AG04449 (cell line): ENCODE measurements at regions not wholly inside any gene's neighbourhood (a gene's known extent, or its start where the extent isn't known, plus 50 kb on each side); places are given as distances from the start of the nearest gene placed in this dataset.

Experiments used
- CTCF ChIA-PET: fragments of 350-600 bp; formaldehyde crosslinking; extraction: SDS; loops from one replicate; lab custom pipeline; 2021; ENCODE audit warnings: antibody characterized with exemption; lab: Yijun Ruan, JAX
- POLR2A ChIA-PET: fragments of 400-600, 350-600 bp; formaldehyde crosslinking; extraction: SDS; loops from one replicate; lab custom pipeline; 2020; ENCODE audit warnings: antibody characterized with exemption, inconsistent platforms; lab: Yijun Ruan, JAX
- DNase-seq: peaks from one replicate; pipeline ENCODE4 v3.0.0-alpha.2; 2010; ENCODE audit warnings: low read depth, low spot score
- H3K4me3 ChIP-seq: 2 replicates; pipeline ENCODE4 v1.5.1; 2011; ENCODE audit warnings: low read depth, mild to moderate bottlenecking, control low read depth, low read length
- CTCF ChIP-seq: IDR thresholded peaks from one replicate; pipeline ENCODE4 v1.5.1; 2011; ENCODE audit warnings: mild to moderate bottlenecking, moderate library complexity, low read length, control low read depth, inconsistent platforms; ENCODE audit not compliant: insufficient read depth; ENCODE audit errors: missing control alignments

- no peak for DNase-seq
- ChIA-PET CTCF (no interaction called here), POLR2A (no interaction called here)
- no peak overlapping the region for H3K4me3 ChIP-seq
- TF ChIP-seq CTCF = no peak
Observed at GRCh38 chr13:70604448-70604847, 496.2 kb upstream of the KLHL1 start.

DNA sequence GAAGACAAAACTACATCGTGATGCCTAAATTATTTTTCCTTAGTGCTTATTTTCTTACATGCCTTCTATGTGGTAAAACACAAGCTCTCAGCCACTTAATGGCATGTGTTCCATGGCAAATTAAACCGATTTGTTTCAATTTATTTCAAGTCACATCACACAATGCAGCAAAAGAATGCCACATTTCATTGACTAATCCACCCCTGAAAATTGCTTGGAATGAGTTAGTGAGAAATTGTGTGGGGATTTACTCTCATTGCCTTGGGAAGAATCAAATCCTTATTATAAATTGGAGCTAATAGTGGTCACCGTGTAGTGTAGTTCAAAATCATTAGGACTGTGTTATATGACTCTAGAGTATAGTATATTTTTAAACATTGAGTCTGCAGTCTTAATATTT, 485.5 kb upstream of the KLHL1 start:
- DNase-seq = no peak
- H3K4me3 ChIP-seq = no peak overlapping the region
- POLR2A ChIA-PET = no interaction called here
- no peak for TF ChIP-seq CTCF
- CTCF ChIA-PET = no interaction called here

GRCh38 chr13:70585109-70585508, 476.9 kb upstream of the KLHL1 start:
- H3K4me3 ChIP-seq = no peak overlapping the region
- CTCF ChIA-PET = no interaction called here
- no peak for TF ChIP-seq CTCF
- POLR2A ChIA-PET = no interaction called here
- no peak for DNase-seq

DNA sequence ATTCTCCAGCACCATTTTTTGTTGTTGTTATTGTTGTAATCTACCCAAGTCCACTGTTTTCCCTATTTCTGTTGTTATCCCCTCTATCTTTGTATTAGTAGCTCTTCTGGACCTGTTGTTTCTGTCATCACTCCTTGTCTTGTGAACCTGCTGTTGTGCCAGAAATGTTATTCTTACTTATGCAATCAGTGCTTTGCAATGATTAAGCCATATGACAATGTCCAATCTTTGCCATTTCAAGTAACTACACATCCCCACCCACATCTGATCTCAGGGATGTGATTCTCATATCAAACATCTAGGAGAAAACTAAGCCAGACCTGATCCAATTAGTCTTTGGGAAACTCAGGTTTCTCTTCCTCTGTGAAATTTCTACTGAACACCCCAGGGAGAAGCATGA, 472.6 kb upstream of the KLHL1 start:
- POLR2A ChIA-PET = no interaction called here
- no peak for TF ChIP-seq CTCF
- no peak overlapping the region for H3K4me3 ChIP-seq
- no peak for DNase-seq
- CTCF ChIA-PET = no interaction called here

- POLR2A ChIA-PET = no interaction called here
- no peak for TF ChIP-seq CTCF
- no peak for DNase-seq
- H3K4me3 ChIP-seq = no peak overlapping the region
- CTCF ChIA-PET = no interaction called here
Observed at GRCh38 chr13:70579941-70580340, 471.7 kb upstream of the KLHL1 start.

DNA sequence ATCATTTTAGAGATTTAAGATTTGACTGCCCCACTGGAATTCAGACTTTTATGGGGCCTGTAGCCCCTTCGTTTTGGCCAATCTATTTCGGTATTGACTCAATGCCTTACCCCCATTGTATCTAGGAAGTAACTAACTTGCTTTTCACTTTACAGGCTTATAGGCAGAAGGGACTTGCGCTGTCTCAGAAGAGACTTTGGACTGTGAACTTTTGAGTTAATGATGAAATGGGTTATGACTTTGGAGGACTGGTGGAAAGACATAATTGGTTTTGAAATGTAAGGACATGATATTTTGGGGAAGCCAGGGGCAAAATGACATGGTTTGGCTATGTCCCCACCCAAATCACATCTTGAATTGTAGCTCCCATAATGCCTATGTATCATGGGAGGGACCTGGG, 463.0 kb upstream of the KLHL1 start:
- H3K4me3 ChIP-seq = no peak overlapping the region
- DNase-seq = no peak
- TF ChIP-seq CTCF = no peak
- POLR2A ChIA-PET = no interaction called here
- CTCF ChIA-PET = no interaction called here

GRCh38 chr13:70568571-70568970, 460.3 kb upstream of the KLHL1 start:
- DNase-seq = no peak
- ChIA-PET POLR2A (no interaction called here), CTCF (no interaction called here)
- no peak overlapping the region for H3K4me3 ChIP-seq
- no peak for TF ChIP-seq CTCF
